ENCODE measurements at regions not wholly inside any gene's neighbourhood (a gene's known extent, or its start where the extent isn't known, plus 50 kb on each side); places are given as distances from the start of the nearest gene placed in this dataset.

- Histone ChIP-seq H3K4me3 (no peak overlapping the region), H3K36me3 (no peaks in the 10 kb centered on the region), H3K9me3 (no peaks in the 10 kb centered on the region), H3K4me1 (no peaks in the 10 kb centered on the region), H3K27ac (no peak overlapping the region), H3K27me3 (no peaks in the 10 kb centered on the region)
- no peak for ATAC-seq
- TF ChIP-seq CTCF (IDR thresholded peaks at IDR 0.05) (no peak), POLR2A (IDR thresholded peaks at IDR 0.05) (no peak)
- DNase-seq, result no peak
- intact Hi-C loops (cut with DNase I), result no loop called here
Observed at GRCh38 chr5:124054564-124054963, 542.6 kb downstream of the CSNK1G3 start.

- ATAC-seq, result no peak
- Histone ChIP-seq H3K9me3 (no peaks in the 10 kb centered on the region), H3K36me3 (no peaks in the 10 kb centered on the region)
Observed at GRCh38 chr5:124053340-124053739, 541.4 kb downstream of the CSNK1G3 start.

GRCh38 chr5:124052201-124052600 is 540.2 kb downstream of the CSNK1G3 start:
- Histone ChIP-seq H3K9me3 (no peaks in the 10 kb centered on the region), H3K4me1 (no peaks in the 10 kb centered on the region), H3K27me3 (no peaks in the 10 kb centered on the region), H3K4me3 (no peak overlapping the region), H3K36me3 (no peaks in the 10 kb centered on the region), H3K27ac (no peak overlapping the region)
- WGBS (ENCODE audit: insufficient coverage, low coverage, low lambda C conversion rate, missing lambda C conversion rate), result 60% methylated on average over 1 of the region's 2 CpGs
- no peak for ATAC-seq
- intact Hi-C loops (cut with DNase I), result no loop called here
- DNase-seq, result no peak
- TF ChIP-seq POLR2A (IDR thresholded peaks at IDR 0.05) (no peak), CTCF (IDR thresholded peaks at IDR 0.05) (no peak)

More at GRCh38 chr5:124053340-124053739, 541.4 kb downstream of the CSNK1G3 start:
- WGBS (ENCODE audit: insufficient coverage, low coverage, low lambda C conversion rate, missing lambda C conversion rate), result 63% methylated on average over 2 of the region's 2 CpGs
- Histone ChIP-seq H3K27ac (no peak overlapping the region), H3K4me3 (no peak overlapping the region), H3K4me1 (no peaks in the 10 kb centered on the region), H3K27me3 (no peaks in the 10 kb centered on the region)
- DNase-seq, result no peak
- TF ChIP-seq CTCF (IDR thresholded peaks at IDR 0.05) (no peak), POLR2A (IDR thresholded peaks at IDR 0.05) (no peak)
- intact Hi-C loops (cut with DNase I), result no loop called here

GRCh38 chr5:124050120-124050770 is 538.3 kb downstream of the CSNK1G3 start:
- Histone ChIP-seq H3K4me1 (no peaks in the 10 kb centered on the region), H3K36me3 (no peaks in the 10 kb centered on the region), H3K9me3 (no peaks in the 10 kb centered on the region), H3K27ac (no peak overlapping the region), H3K27me3 (no peaks in the 10 kb centered on the region), H3K4me3 (no peak overlapping the region)
- TF ChIP-seq CTCF (IDR thresholded peaks at IDR 0.05) (no peak), POLR2A (IDR thresholded peaks at IDR 0.05) (no peak)
- WGBS (ENCODE audit: insufficient coverage, low coverage, low lambda C conversion rate, missing lambda C conversion rate), result 53% methylated on average over 3 of the region's 3 CpGs
- ATAC-seq, result no peak
- intact Hi-C loops (cut with DNase I), result no loop called here
- no peak for DNase-seq

- no peak for TF ChIP-seq POLR2A (IDR thresholded peaks at IDR 0.05)
- no peak for TF ChIP-seq CTCF (IDR thresholded peaks at IDR 0.05)
- no peak for ATAC-seq
Observed at GRCh38 chr5:124045412-124045811, 533.4 kb downstream of the CSNK1G3 start.

More at GRCh38 chr5:124045412-124045811, 533.4 kb downstream of the CSNK1G3 start:
- WGBS (ENCODE audit: insufficient coverage, low coverage, low lambda C conversion rate, missing lambda C conversion rate), result 73% methylated on average over 2 of the region's 2 CpGs
- H3K4me1 ChIP-seq, result peaks cover 0 to 7% (median 0%) of the 10 kb centered on the region in 4 donors
- H3K27ac ChIP-seq, result no peak overlapping the region
- H3K27me3 ChIP-seq, result no peaks in the 10 kb centered on the region
- no peak overlapping the region for H3K4me3 ChIP-seq
- H3K9me3 ChIP-seq, result no peaks in the 10 kb centered on the region
- H3K36me3 ChIP-seq, result no peaks in the 10 kb centered on the region
- intact Hi-C loops (cut with DNase I), result no loop called here
- no peak for DNase-seq

All from right lobe of liver (tissue), 6 donors.